ENCODE measurements at regions not wholly inside any gene's neighbourhood (a gene's known extent, or its start where the extent isn't known, plus 50 kb on each side); places are given as distances from the start of the nearest gene placed in this dataset.

DNA sequence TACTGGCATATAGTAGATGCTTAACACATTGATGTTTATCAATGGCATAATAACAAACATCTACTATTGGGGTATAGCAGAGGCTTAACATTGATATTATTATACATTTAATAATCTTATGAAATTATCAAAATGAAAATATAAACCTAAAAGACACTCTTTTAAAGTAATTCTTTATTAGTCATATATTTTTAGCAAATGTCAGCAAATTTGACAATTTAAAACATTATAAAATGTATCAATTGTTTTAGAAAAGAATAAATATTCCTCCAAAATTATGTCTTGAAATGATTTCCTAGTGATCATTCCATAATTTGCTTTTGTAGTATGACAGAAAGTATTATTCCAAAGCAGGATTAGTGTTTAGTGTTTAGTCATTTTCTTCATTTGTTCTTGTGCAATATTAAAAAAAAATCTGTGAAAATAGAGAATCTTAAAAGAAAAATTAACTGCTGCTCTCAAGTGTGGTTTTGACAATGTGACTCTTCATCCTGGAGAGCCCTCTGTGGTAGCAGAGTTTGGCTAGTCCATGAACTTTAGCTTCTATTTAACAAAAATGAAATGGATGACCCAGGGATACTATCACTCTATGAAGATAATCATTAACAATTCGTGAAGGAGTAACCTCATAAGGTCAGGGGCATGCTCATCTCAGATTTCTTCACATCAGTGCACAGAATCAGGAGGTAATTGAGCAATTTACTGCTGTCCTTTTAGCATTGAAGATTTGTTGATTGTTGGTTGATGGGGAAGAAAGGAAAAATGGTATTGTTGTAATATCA lies 1018.5 kb downstream of the LRFN5 start:
- Histone ChIP-seq H3K9me3 (no peaks in the 10 kb centered on the region), H3K36me3 (no peaks in the 10 kb centered on the region), H3K4me1 (no peaks in the 10 kb centered on the region), H3K27me3 (no peaks in the 10 kb centered on the region), H3K4me3 (ENCODE audit: low read depth, low read length) (no peak overlapping the region)
- TF ChIP-seq, protein P1, sequence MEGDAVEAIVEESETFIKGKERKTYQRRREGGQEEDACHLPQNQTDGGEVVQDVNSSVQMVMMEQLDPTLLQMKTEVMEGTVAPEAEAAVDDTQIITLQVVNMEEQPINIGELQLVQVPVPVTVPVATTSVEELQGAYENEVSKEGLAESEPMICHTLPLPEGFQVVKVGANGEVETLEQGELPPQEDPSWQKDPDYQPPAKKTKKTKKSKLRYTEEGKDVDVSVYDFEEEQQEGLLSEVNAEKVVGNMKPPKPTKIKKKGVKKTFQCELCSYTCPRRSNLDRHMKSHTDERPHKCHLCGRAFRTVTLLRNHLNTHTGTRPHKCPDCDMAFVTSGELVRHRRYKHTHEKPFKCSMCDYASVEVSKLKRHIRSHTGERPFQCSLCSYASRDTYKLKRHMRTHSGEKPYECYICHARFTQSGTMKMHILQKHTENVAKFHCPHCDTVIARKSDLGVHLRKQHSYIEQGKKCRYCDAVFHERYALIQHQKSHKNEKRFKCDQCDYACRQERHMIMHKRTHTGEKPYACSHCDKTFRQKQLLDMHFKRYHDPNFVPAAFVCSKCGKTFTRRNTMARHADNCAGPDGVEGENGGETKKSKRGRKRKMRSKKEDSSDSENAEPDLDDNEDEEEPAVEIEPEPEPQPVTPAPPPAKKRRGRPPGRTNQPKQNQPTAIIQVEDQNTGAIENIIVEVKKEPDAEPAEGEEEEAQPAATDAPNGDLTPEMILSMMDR (IDR thresholded peaks at IDR 0.05; ENCODE audit: low read depth, low read length), result no peak
- DNase-seq, result no peak

DNA sequence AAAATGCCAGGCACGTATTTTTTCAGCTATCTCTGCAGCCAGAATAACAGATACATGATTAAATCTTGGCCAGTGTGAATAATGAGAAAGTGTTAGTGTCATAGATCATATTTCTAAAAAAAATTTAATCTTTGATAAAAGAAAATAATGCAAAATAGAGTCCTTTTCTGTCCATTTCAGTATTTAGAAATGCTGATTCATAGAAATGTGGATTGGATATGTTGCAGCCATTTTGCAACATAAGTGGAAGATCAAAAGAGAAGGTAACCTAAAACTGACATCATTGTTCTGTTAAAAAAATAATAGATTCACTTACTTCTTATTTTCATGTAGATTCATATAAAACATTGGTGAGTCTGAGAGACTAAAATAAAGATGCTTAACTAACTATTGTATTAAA lies 1010.3 kb downstream of the LRFN5 start:
- Histone ChIP-seq H3K9me3 (no peaks in the 10 kb centered on the region), H3K4me1 (no peaks in the 10 kb centered on the region), H3K36me3 (no peaks in the 10 kb centered on the region), H3K4me3 (ENCODE audit: low read depth, low read length) (no peak overlapping the region), H3K27me3 (no peaks in the 10 kb centered on the region)
- no peak for DNase-seq
- TF ChIP-seq, protein P1 (IDR thresholded peaks at IDR 0.05; ENCODE audit: low read depth, low read length), result no peak

DNA sequence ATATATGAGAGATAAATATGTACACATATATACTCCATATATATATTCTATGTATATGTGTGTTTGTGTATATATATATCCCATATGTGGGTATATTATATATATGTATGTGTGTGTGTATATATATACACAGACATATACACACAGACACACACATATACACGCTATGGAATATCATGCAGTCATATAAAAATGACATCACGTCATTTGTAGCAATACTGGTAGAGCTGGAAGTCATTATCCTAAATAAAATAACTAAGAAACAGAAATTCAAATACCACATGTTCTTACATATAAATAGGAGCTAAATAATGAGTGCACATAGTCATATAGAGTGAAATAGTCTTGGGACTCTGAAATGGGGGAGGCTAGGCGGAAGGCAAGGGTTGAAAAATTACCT lies 1000.2 kb downstream of the LRFN5 start:
- Histone ChIP-seq H3K27me3 (no peaks in the 10 kb centered on the region), H3K36me3 (no peaks in the 10 kb centered on the region), H3K9me3 (no peaks in the 10 kb centered on the region), H3K4me3 (ENCODE audit: low read depth, low read length) (no peak overlapping the region), H3K4me1 (no peaks in the 10 kb centered on the region)
- DNase-seq, result no peak
- TF ChIP-seq, protein P1 (IDR thresholded peaks at IDR 0.05; ENCODE audit: low read depth, low read length), result no peak

DNA sequence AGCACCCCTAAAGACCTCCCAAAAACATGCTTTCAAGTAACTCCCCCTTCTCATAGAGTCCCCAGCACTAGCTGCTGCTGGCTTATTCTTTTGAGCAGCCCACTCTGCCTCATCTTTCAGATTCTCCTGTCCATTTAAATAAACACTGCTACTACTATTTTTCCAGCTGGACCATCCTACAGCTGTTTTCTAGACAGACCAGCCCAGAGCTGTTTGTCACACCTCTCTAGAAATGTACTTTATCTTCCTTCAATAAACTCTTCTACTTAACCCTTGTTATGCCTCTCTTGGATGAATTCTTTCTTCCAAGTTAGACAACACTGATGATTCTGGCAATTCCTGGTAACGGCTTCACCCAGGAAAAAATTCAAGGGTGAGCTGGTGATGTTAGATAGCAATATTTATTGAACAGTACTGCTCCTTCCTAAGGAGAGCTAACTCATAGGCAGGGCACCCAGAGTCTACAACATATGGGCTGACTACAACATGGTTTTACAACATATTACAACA lies 995.7 kb downstream of the LRFN5 start:
- no peaks in the 10 kb centered on the region for H3K27me3 ChIP-seq
- no peaks in the 10 kb centered on the region for H3K9me3 ChIP-seq
- TF ChIP-seq, protein P1 (IDR thresholded peaks at IDR 0.05; ENCODE audit: low read depth, low read length), result no peak
- H3K4me1 ChIP-seq, result no peaks in the 10 kb centered on the region
- H3K4me3 ChIP-seq (ENCODE audit: low read depth, low read length), result no peak overlapping the region
- DNase-seq, result no peak
- no peaks in the 10 kb centered on the region for H3K36me3 ChIP-seq

DNA sequence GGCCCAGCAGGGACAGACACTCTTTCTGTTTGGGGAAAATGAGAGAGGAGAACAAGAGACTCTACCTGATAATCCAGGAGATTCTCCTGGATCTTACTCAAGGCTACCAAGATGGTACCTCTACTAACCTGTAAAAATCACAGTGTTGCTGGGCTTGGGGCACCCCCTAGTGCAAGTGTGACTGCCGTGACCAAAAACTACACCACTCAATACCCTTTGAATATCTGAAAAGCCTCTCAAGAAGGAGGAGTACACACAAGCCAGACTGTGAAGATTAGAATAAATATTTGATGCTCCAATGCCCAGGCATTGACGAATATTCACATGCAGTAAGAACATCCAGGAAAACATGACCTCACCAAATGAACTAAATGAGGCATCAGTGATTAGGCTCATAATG lies 965.4 kb downstream of the LRFN5 start:
- DNase-seq, result no peak
- Histone ChIP-seq H3K9me3 (no peaks in the 10 kb centered on the region; the same call in 1 of the 2 replicates), H3K4me3 (ENCODE audit: low read depth, low read length) (no peak overlapping the region), H3K27me3 (no peaks in the 10 kb centered on the region), H3K4me1 (no peaks in the 10 kb centered on the region), H3K36me3 (no peaks in the 10 kb centered on the region)
- TF ChIP-seq, protein P1 (IDR thresholded peaks at IDR 0.05; ENCODE audit: low read depth, low read length), result no peak

DNA sequence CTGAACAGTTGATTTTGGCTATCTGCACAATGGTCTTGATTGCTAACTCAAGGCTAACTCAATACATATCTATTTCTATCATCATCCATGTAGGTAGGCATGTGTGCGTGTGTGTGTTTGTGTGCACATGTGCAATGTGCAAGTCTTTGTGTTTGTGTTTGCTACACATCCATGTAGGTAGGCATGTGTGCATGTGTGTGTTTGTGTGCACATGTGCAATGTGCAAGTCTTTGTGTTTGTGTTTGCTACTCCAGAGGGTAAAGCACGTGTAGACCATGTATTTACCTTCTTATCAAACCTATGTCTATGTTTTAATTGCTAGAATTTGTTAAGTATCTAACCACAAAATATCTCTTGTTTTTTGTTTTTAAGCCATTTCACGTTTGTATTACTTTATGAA lies 962.6 kb downstream of the LRFN5 start:
- TF ChIP-seq, protein P1 (IDR thresholded peaks at IDR 0.05; ENCODE audit: low read depth, low read length), result no peak

More for the DNA sequence above, 962.6 kb downstream of the LRFN5 start:
- no peak overlapping the region for H3K4me3 ChIP-seq (ENCODE audit: low read depth, low read length)
- H3K27me3 ChIP-seq, result no peaks in the 10 kb centered on the region
- H3K9me3 ChIP-seq, result no peaks in the 10 kb centered on the region; the same call in 1 of the 2 replicates
- H3K4me1 ChIP-seq, result no peaks in the 10 kb centered on the region
- no peak for DNase-seq
- H3K36me3 ChIP-seq, result no peaks in the 10 kb centered on the region

Data from BE2C (cell line).